Liver (tissue), 8 donors: ENCODE measurements at regions not wholly inside any gene's neighbourhood (a gene's known extent, or its start where the extent isn't known, plus 50 kb on each side); places are given as distances from the start of the nearest gene placed in this dataset.

ENCODE experiments used
- DNase-seq: peaks from one replicate; pipeline ENCODE4 v3.0.0-alpha.2; 2017; ENCODE audit warnings: low spot score
- H3K27ac ChIP-seq, 2 donors: one replicate each; pipeline ENCODE4 v1.7.0; 2013; ENCODE audit warnings: inconsistent platforms in 2 of 2, low read length in 2 of 2, control low read depth in 1 of 2, low read depth in 1 of 2, mild to moderate bottlenecking in 1 of 2
- H3K27me3 ChIP-seq, 4 donors: one replicate each; pipeline versions ENCODE4 v1.6.1 to v1.7.0; 2013; ENCODE audit warnings: low read length in 3 of 4, inconsistent platforms in 1 of 4, mild to moderate bottlenecking in 1 of 4, moderate library complexity in 1 of 4; ENCODE audit not compliant: control insufficient read depth in 4 of 4, insufficient read depth in 4 of 4
- H3K36me3 ChIP-seq, 4 donors: one replicate each; pipeline versions ENCODE4 v1.6.1 to v1.7.0; 2013; ENCODE audit warnings: low read length in 3 of 4, mild to moderate bottlenecking in 3 of 4, low read depth in 1 of 4, moderate library complexity in 1 of 4; ENCODE audit not compliant: control insufficient read depth in 4 of 4, insufficient read depth in 3 of 4
- H3K4me1 ChIP-seq, 4 donors: one replicate each; pipeline versions ENCODE4 v1.6.1 to v1.7.0; 2013; ENCODE audit warnings: low read length in 3 of 4, mild to moderate bottlenecking in 3 of 4, moderate library complexity in 1 of 4; ENCODE audit not compliant: control insufficient read depth in 4 of 4, insufficient read depth in 4 of 4
- H3K4me3 ChIP-seq, 3 donors: one replicate each; pipeline versions ENCODE4 v1.6.1 to v1.7.0; 2013; ENCODE audit warnings: low read length in 3 of 3, control low read depth in 1 of 3, low read depth in 1 of 3, mild to moderate bottlenecking in 1 of 3
- H3K9ac ChIP-seq, 2 donors: one replicate each; pipeline ENCODE4 v1.7.0; 2013; ENCODE audit warnings: low read length in 2 of 2, mild to moderate bottlenecking in 2 of 2, moderate library complexity in 2 of 2, control low read depth in 1 of 2, low read depth in 1 of 2
- H3K9me3 ChIP-seq, 4 donors: one replicate each; pipeline versions ENCODE4 v1.6.1 to v1.7.0; 2013; ENCODE audit warnings: low read length in 3 of 4; ENCODE audit not compliant: control insufficient read depth in 4 of 4
- ATF3 ChIP-seq: IDR thresholded peaks from 2 replicates; pipeline ENCODE4 v1.6.1; 2016; ENCODE audit warnings: antibody characterized with exemption
- CTCF ChIP-seq: fragments of 150-350 bp; IDR thresholded peaks from 2 replicates; pipeline ENCODE4 v1.5.1; 2017; ENCODE audit warnings: improper control_type of control experiment, low read depth, low read length; ENCODE audit not compliant: missing input control
- EGR1 ChIP-seq, 2 donors: IDR thresholded peaks; 2 replicates each; pipeline ENCODE4 v1.6.1; 2016 to 2018; ENCODE audit warnings: antibody characterized with exemption in 2 of 2, low read depth in 2 of 2
- FOXA1 ChIP-seq: IDR thresholded peaks from 2 replicates; pipeline ENCODE4 v1.6.1; 2016; ENCODE audit warnings: antibody characterized with exemption
- HNF4G ChIP-seq: IDR thresholded peaks from 2 replicates; pipeline ENCODE4 v1.6.1; 2016; ENCODE audit warnings: antibody characterized with exemption
- JUND ChIP-seq, 2 donors: IDR thresholded peaks; 2 replicates each; pipeline ENCODE4 v1.6.1; 2016; ENCODE audit warnings: antibody characterized with exemption in 2 of 2
- MAX ChIP-seq: IDR thresholded peaks from 2 replicates; pipeline ENCODE4 v1.6.1; 2016; ENCODE audit warnings: antibody characterized with exemption
- NR2F2 ChIP-seq: IDR thresholded peaks from 2 replicates; pipeline ENCODE4 v1.6.1; 2016; ENCODE audit warnings: antibody characterized with exemption
- RAD21 ChIP-seq, 2 donors: IDR thresholded peaks; 2 replicates each; pipeline ENCODE4 v1.6.1; 2016; ENCODE audit warnings: antibody characterized with exemption in 2 of 2, mild to moderate bottlenecking in 2 of 2
- REST ChIP-seq: IDR thresholded peaks from 2 replicates; pipeline ENCODE4 v1.6.1; 2016; ENCODE audit warnings: antibody characterized with exemption, mild to moderate bottlenecking
- RXRA ChIP-seq, 2 donors: IDR thresholded peaks; 2 replicates each; pipeline ENCODE4 v1.6.1; 2017 to 2018; ENCODE audit warnings: antibody characterized with exemption in 2 of 2, mild to moderate bottlenecking in 1 of 2
- SP1 ChIP-seq: IDR thresholded peaks from 2 replicates; pipeline ENCODE4 v1.6.1; 2018; ENCODE audit warnings: antibody characterized with exemption, mild to moderate bottlenecking
- TAF1 ChIP-seq: conservative IDR thresholded peaks from 2 replicates; pipeline ENCODE4 v1.6.1; 2016; ENCODE audit warnings: antibody characterized with exemption, mild to moderate bottlenecking
- YY1 ChIP-seq: IDR thresholded peaks from 2 replicates; pipeline ENCODE4 v1.6.1; 2016; ENCODE audit warnings: antibody characterized with exemption, mild to moderate bottlenecking
- WGBS: extraction: QIAGEN DNeasy Blood & Tissue Kit; methylation state at CpG from one replicate; pipeline ENCODE4 v1.1.7; 2013; 5-methylcytosine and 5-hydroxymethylcytosine counted together
- donor health status: healthy.
- donor health status: healthy.
- donor health status: healthy.
- donor health status: healthy.
- donor health status: healthy.

GRCh38 chr3:176174060-176174459 lies 1023.2 kb downstream of the TBL1XR1 start (continued):
- TF ChIP-seq CTCF (no peak), FOXA1 (no peak), TAF1 (no peak)

GRCh38 chr3:176172492-176172891 lies 1024.8 kb downstream of the TBL1XR1 start:
- no peak for DNase-seq
- Histone ChIP-seq H3K36me3 (no peaks in the 10 kb centered on the region), H3K9ac (no peak overlapping the region), H3K27me3 (no peaks in the 10 kb centered on the region), H3K4me3 (no peak overlapping the region), H3K4me1 (no peaks in the 10 kb centered on the region), H3K27ac (no peak overlapping the region), H3K9me3 (no peaks in the 10 kb centered on the region)
- TF ChIP-seq EGR1 (IDR thresholded peaks at IDR 0.05; ENCODE audit: low read depth in 2 of 2) = no peak
- no peak for TF ChIP-seq JUND (IDR thresholded peaks at IDR 0.05)
- no peak for TF ChIP-seq MAX
- no peak for TF ChIP-seq SP1
- TF ChIP-seq FOXA1 = no peak
- no peak for TF ChIP-seq CTCF
- no peak for TF ChIP-seq TAF1
- no peak for TF ChIP-seq NR2F2
- no peak for TF ChIP-seq RAD21 (IDR thresholded peaks at IDR 0.05)
- TF ChIP-seq HNF4G = no peak
- no peak for TF ChIP-seq ATF3
- 90% methylated on average over 1 of the region's 1 CpG for WGBS

GRCh38 chr3:176167272-176167671 lies 1030.0 kb downstream of the TBL1XR1 start:
- Histone ChIP-seq H3K36me3 (no peaks in the 10 kb centered on the region), H3K9me3 (no peaks in the 10 kb centered on the region), H3K4me1 (no peaks in the 10 kb centered on the region), H3K27ac (no peak overlapping the region), H3K4me3 (no peak overlapping the region), H3K27me3 (no peaks in the 10 kb centered on the region), H3K9ac (no peak overlapping the region)
- 57% methylated on average over 2 of the region's 2 CpGs for WGBS
- TF ChIP-seq REST (no peak), RXRA (IDR thresholded peaks at IDR 0.05) (no peak), MAX (no peak), CTCF (no peak), YY1 (no peak)
- DNase-seq = no peak
